ENCODE measurements at regions not wholly inside any gene's neighbourhood (a gene's known extent, or its start where the extent isn't known, plus 50 kb on each side); places are given as distances from the start of the nearest gene placed in this dataset.
"Not testable (repeated sequence)": the region's sequence is repeated elsewhere in the genome, so short reads cannot be mapped to it uniquely, and the experiment has no call there.

DNA sequence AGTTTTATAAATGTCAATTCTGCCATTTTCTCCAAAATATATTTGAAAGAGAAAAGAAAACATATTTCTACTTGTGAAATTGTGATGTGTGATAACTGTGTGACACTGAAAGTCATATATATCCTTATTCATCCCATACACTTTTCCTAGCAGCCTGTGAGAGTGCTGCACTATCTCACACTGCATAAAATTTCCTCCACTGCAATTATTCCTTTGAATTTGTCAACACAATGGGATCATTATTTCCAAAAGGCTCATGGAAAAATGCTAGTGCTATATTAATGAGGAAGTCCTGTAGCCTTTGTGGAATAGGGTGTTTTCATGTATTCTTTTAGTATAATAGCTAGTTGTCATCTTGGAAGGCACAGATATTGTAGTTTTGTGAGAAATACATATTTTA lies 504.1 kb downstream of the RPL10L start:
- no peak for DNase-seq

GRCh38 chr14:46147024-46147423 lies 504.6 kb downstream of the RPL10L start:
- DNase-seq = no peak

GRCh38 chr14:46140445-46140844 lies 511.1 kb downstream of the RPL10L start:
- DNase-seq = no peak

DNA sequence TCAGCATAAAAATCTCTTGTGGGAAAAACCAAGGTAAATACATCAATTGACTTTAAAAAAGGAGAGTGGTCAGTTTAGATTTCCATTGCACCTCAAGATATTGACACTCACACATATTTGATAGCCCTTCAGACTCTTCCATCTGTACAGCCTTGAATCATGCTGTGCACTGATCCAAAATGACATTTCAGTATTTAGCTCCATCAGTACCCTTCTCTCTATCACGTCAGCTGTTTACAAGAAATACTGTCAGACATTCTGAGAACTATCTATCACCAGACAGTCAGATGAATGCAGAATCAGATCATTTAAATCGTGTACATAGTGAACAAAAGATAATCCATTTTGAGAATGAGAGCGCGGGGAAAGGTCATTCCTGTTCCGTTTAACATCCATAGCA lies 511.9 kb downstream of the RPL10L start:
- no peak for DNase-seq

- no peak for DNase-seq
Measured at GRCh38 chr14:46137786-46138185, 513.8 kb downstream of the RPL10L start.

- DNase-seq = no peak
Measured at GRCh38 chr14:46136456-46136855, 515.1 kb downstream of the RPL10L start.

- no peak for DNase-seq
Measured at GRCh38 chr14:46108228-46108627, 543.4 kb downstream of the RPL10L start.

- DNase-seq = not testable (repeated sequence)
Measured at GRCh38 chr14:46100901-46101300, 550.7 kb downstream of the RPL10L start.

DNA sequence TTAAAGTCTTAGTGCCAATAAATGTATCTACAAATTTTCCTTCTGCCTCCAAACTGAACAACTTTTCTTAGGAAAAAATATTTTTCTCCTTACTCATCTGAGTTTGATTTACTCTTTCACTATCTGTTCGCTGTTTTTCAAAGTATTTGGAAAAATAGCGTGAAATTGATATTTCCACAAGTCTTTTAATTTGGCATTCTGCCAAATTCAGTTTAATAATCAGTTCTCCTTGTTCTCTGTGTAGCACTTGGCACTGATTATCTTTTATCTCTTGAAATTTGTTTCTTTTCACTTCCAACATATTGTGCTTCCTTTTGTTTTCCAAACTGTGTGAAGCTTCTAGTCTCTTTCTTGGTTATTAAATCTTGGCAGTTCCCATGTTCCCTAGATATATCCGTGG lies 559.8 kb downstream of the RPL10L start:
- DNase-seq = no peak

DNA sequence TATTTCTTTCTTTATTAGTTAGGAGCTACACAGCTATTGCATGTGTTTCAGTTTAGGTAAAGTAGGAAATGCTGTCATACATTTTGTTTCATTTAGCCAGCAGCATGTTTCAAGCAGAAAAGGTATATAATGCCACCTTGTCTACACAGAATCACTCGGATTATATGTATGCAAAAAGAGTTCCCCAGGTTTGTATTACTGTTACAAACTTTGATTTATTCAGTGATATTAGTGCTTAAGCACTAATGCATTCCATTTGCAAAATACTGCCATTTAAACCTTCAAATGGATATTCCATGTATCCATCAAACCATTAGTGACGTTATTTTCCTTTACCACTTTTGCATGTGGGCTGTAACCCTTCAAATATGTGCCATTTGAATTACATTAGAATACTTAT lies 564.0 kb downstream of the RPL10L start:
- DNase-seq = no peak

GRCh38 chr14:46074061-46074460 lies 577.5 kb downstream of the RPL10L start:
- DNase-seq = no peak

DNA sequence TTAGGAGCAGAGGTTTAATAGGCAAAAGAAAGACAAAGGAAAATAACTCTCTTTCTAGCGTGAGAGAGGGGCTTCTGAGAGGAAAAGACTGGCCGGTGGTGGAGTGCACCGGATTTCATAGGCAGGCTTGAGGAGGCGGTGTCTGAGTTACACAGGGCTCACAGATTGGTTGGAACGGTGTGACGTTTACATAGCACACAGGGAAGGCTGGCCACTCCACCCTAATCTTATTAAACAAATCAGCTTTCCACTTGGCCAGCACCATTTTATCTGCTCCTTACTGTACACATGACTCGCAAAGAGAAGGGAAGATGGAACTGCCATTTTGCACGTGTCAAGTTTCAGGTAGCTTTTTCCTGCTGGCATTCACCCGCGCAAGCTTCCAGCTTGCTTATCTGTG lies 587.7 kb downstream of the RPL10L start:
- DNase-seq = no peak

DNA sequence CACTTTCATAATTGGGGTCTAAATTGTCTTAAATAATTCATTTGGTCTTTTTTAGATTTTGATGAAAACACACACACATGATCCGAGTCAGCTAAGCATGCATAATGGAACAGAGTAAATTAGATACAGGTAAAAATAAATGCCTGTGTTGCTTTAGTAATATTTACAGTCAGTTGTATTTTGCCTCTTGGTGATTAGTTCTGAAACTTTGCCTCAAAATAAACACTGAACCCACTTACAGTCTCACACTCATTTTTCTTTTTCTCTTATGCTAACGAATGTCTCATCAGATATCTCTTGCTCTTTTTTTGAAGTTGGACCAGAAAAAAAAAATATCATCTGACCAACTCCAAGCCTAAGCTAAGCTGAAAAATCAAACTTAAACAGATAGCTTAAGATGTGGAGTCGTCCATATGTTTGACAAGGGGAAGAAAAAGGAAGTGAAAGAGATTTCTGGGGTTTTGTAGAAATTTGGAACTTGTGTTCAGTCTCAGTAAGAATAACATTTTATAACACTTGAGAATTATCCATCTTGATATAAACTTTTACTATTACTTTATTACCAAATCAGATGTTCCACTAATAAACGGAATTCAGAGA lies 592.5 kb downstream of the RPL10L start:
- no peak for DNase-seq

DNA sequence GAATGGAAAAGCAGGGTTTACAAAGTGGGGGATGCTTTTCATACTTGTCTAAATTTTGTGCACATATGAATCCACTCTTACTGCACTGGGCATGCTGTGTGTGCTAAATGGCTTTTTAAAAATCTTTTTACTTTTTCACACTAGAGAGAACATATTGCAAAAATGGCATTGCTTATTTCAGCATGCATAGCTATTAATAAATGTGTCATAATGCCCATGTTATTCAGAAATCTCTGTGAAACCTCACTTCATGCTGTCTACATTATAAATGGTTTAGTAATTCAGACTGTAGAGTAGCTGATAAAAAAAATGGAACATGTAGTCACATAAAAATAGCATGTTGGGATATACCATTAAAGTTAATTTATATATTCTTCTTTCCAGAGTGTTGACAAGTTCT lies 593.8 kb downstream of the RPL10L start:
- no peak for DNase-seq

GRCh38 chr14:46054526-46054925 lies 597.1 kb downstream of the RPL10L start:
- no peak for DNase-seq

DNA sequence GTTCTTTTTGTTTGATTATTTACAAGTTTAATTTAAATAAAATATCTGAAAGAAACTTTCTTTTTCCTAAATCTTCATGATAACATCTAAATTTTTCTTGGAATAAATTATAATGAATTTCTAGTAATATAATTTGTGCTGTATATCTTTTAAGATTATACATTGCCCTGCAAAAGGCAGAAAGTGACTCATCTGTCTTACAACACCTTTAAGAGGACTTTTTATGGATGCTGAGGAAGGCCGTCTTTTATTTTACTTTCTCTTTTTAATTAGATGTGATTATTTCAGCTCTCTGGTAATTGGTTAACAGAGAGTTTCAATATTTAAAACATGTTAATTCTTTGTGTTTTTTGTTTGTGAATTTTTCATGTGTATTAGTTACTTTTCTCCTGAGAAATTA lies 598.4 kb downstream of the RPL10L start:
- DNase-seq = no peak

DNA sequence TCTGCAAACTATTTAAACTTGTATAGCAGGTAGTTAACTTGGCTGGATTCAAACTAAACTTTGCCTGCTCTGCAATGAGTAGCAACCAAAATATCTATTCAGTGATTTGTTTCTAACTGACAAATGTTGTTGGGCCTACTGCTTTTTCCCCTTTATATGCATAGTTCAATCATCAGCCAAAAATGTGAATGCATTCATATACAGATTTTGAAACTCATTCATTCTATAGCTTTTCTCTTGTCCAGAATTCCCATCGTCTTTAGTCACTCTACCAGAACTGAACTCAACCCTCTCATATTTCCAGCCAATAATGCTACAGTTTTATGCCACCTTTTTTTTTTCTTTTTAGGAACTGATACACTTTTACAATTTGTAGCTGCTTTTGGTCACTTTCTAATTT lies 599.8 kb downstream of the RPL10L start:
- no peak for DNase-seq

- no peak for DNase-seq
Measured at GRCh38 chr14:46048127-46048526, 603.5 kb downstream of the RPL10L start.

GRCh38 chr14:46036099-46036498 lies 615.5 kb downstream of the RPL10L start:
- DNase-seq = peak; percentile 28

- DNase-seq = no peak
Measured at GRCh38 chr14:46034305-46034704, 617.3 kb downstream of the RPL10L start.

DNA sequence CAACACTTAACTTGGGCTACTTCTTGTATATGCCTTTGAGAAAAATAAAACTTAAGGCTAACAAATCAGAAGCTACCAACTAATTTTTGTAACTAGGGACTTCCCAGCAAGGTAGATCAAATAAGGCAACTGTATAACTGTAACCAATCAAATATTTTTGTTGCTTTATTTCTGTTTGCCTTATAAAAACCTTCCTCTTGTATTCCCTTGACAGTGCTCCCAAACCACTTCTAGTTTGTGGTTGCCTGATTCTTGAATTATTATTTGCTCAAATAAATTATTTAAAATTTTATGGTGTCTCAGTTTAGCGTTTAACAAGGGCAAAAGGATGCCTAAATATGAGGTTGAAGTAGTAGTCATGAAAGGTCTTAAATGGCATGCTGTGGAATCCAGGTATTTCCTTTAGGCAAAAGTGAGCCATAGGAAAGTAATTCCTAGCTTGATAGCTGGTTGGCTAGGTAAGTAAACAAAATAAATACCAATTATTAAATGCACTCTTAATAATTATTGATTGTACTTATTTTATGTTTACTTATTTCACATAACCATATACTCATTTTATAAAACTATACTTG lies 632.6 kb downstream of the RPL10L start:
- DNase-seq = no peak

DNA sequence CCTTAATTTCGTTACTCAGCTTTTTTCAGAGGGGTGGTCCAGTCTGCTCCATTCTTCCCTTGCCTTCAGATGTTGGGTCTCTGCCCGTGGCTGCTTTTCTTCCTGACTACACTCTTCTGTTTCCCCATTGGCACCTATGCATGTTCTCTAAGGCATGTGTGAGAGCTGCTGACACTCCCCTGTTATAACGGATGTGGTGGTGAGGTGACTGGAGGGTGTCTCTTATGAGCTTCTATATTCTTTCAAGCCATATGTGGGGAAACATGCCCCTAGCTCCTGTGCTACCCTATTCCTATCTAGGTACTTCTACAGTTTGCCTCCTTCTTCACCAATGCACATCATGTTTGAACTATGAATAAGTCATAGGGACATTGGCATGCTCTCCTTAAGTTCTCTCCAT lies 643.2 kb downstream of the RPL10L start:
- DNase-seq = no peak

DNA sequence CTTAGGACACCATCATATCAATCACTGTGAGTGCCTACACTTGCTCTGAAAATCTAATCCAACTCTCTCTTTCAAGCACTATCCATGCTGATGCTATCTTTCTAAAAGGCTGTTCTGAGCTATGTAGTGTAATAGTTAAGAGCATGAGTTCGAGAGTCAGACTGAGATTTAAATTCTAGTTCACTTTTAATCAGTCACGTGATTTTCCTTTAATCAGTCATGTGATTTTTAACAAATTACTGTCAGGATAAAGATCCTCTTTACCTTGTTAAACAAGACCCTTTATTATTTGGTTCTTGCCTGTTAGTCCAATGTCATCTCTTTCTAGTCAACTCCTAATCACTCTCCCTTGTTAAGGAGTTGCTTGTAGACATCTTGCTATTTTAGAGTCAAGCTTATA lies 653.0 kb downstream of the RPL10L start:
- no peak for DNase-seq

GRCh38 chr14:45990252-45990651 lies 661.3 kb downstream of the RPL10L start:
- DNase-seq = no peak

- DNase-seq = no peak
Measured at GRCh38 chr14:45976001-45976400, 675.6 kb downstream of the RPL10L start.

Measured in DMS153 (cell line).